Neural progenitor cell (in vitro differentiated cells): ENCODE measurements at regions not wholly inside any gene's neighbourhood (a gene's known extent, or its start where the extent isn't known, plus 50 kb on each side); places are given as distances from the start of the nearest gene placed in this dataset.

ENCODE experiments used
- DNase-seq: peaks from one replicate; pipeline ENCODE4 v3.0.0-alpha.2; 2016; ENCODE audit warnings: low spot score
- H2AFZ ChIP-seq: fragments of 200-600 bp; sonication (generic); replicated peaks from 2 replicates; pipeline ENCODE4 v1.6.1; 2016; ENCODE audit warnings: antibody characterized with exemption
- H3F3A ChIP-seq: fragments of 200-600 bp; sonication (generic); 2 replicates; pipeline ENCODE4 v1.6.1; 2016; ENCODE audit warnings: antibody characterized with exemption, low read depth
- H3K27ac ChIP-seq: fragments of 200-600 bp; sonication (generic); 2 replicates; pipeline ENCODE4 v1.5.1; 2016; ENCODE audit warnings: mild to moderate bottlenecking
- H3K27me3 ChIP-seq: fragments of 200-600 bp; sonication (generic); 2 replicates; pipeline ENCODE4 v1.6.1; 2016; ENCODE audit warnings: mild to moderate bottlenecking, moderate library complexity
- H3K36me3 ChIP-seq: fragments of 200-600 bp; sonication (generic); 2 replicates; pipeline ENCODE4 v1.5.1; 2016
- H3K4me1 ChIP-seq: fragments of 200-600 bp; sonication (generic); 2 replicates; pipeline ENCODE4 v1.6.1; 2016; ENCODE audit warnings: mixed run types
- H3K4me2 ChIP-seq: fragments of 200-600 bp; sonication (generic); 2 replicates; pipeline ENCODE4 v1.6.1; 2016
- H3K4me3 ChIP-seq: fragments of 200-600 bp; sonication (generic); 2 replicates; pipeline ENCODE4 v1.5.1; 2016
- H3K79me2 ChIP-seq: fragments of 200-600 bp; sonication (generic); 2 replicates; pipeline ENCODE4 v1.6.1; 2016; ENCODE audit warnings: low read depth
- H3K9ac ChIP-seq: fragments of 200-600 bp; sonication (generic); 2 replicates; pipeline ENCODE4 v1.6.1; 2016
- H3K9me3 ChIP-seq: fragments of 200-600 bp; sonication (generic); 2 replicates; pipeline ENCODE4 v1.5.1; 2016; ENCODE audit warnings: low read depth
- H4K20me1 ChIP-seq: fragments of 200-600 bp; sonication (generic); 2 replicates; pipeline ENCODE4 v1.6.1; 2016; ENCODE audit warnings: low read depth
- H3K27ac Mint-ChIP-seq: 3 replicates; pipeline ENCODE4 v1.8.0; 2021; ENCODE audit warnings: mixed read lengths
- H3K27me3 Mint-ChIP-seq: 2 replicates; pipeline ENCODE4 v1.8.0; 2022; ENCODE audit warnings: low read depth, mild to moderate bottlenecking, inconsistent platforms, moderate library complexity, mixed read lengths; ENCODE audit not compliant: insufficient read depth
- H3K36me3 Mint-ChIP-seq: 3 replicates; pipeline ENCODE4 v1.8.0; 2021; ENCODE audit warnings: mixed read lengths
- H3K4me1 Mint-ChIP-seq: 3 replicates; pipeline ENCODE4 v1.8.0; 2021; ENCODE audit warnings: mixed read lengths
- H3K4me3 Mint-ChIP-seq: 3 replicates; pipeline ENCODE4 v1.8.0; 2021; ENCODE audit warnings: mild to moderate bottlenecking, moderate library complexity, mixed read lengths
- H3K9me3 Mint-ChIP-seq: 3 replicates; pipeline ENCODE4 v1.8.0; 2020; ENCODE audit warnings: mixed read lengths
- CTCF ChIP-seq: fragments of 200-600 bp; sonication (generic); IDR thresholded peaks from 2 replicates; pipeline ENCODE4 v1.5.1; 2017; ENCODE audit warnings: antibody characterized with exemption, mild to moderate bottlenecking
- EZH2 ChIP-seq: fragments of 200-600 bp; sonication (generic); IDR thresholded peaks from 2 replicates; pipeline ENCODE4 v1.6.1; 2017; ENCODE audit warnings: antibody characterized with exemption, mild to moderate bottlenecking, moderate library complexity
- EZH2phosphoT487 ChIP-seq: fragments of 200-600 bp; sonication (generic); IDR thresholded peaks from 2 replicates; pipeline ENCODE4 v1.6.1; 2017; ENCODE audit warnings: antibody characterized with exemption

- no peaks in the 10 kb centered on the region for H3K79me2 ChIP-seq
- no peaks in the 10 kb centered on the region for H3K36me3 Mint-ChIP-seq
- no peak for DNase-seq
- no peak overlapping the region for H3K4me2 ChIP-seq
- no peaks in the 10 kb centered on the region for H4K20me1 ChIP-seq
- H3K4me1 Mint-ChIP-seq = peaks cover 22% of the 10 kb centered on the region
- H3K27ac ChIP-seq = no peak overlapping the region
- H3K9ac ChIP-seq = no peak overlapping the region
- TF ChIP-seq EZH2 = no peak
- TF ChIP-seq CTCF = no peak
- no peak for TF ChIP-seq EZH2phosphoT487
- no peaks in the 10 kb centered on the region for H3K9me3 ChIP-seq
- H3K4me1 ChIP-seq = peaks cover 6% of the 10 kb centered on the region
- no peak overlapping the region for H3K4me3 Mint-ChIP-seq
- no peak overlapping the region for H2AFZ ChIP-seq
- peaks cover 2% of the 10 kb centered on the region for H3K27me3 Mint-ChIP-seq
- no peak overlapping the region for H3K27ac Mint-ChIP-seq
- no peaks in the 10 kb centered on the region for H3F3A ChIP-seq
- H3K4me3 ChIP-seq = no peak overlapping the region
- no peaks in the 10 kb centered on the region for H3K36me3 ChIP-seq
- no peaks in the 10 kb centered on the region for H3K27me3 ChIP-seq
- peaks cover 4% of the 10 kb centered on the region for H3K9me3 Mint-ChIP-seq
Observed at GRCh38 chr6:125678601-125679000, 70.8 kb upstream of the HEY2 start.

- Mint-ChIP-seq H3K27ac (no peak overlapping the region), H3K27me3 (peaks cover 2% of the 10 kb centered on the region), H3K9me3 (peaks cover 4% of the 10 kb centered on the region), H3K4me1 (peaks cover 22% of the 10 kb centered on the region), H3K4me3 (no peak overlapping the region), H3K36me3 (no peaks in the 10 kb centered on the region)
- Histone ChIP-seq H3K36me3 (no peaks in the 10 kb centered on the region), H3K9ac (no peak overlapping the region), H3K27ac (no peak overlapping the region), H3F3A (no peaks in the 10 kb centered on the region), H3K9me3 (no peaks in the 10 kb centered on the region), H3K4me1 (peaks cover 6% of the 10 kb centered on the region), H3K27me3 (no peaks in the 10 kb centered on the region), H2AFZ (no peak overlapping the region), H4K20me1 (no peaks in the 10 kb centered on the region), H3K4me3 (no peak overlapping the region), H3K4me2 (no peak overlapping the region), H3K79me2 (no peaks in the 10 kb centered on the region)
- DNase-seq = peak; percentile 17
- TF ChIP-seq CTCF (no peak), EZH2phosphoT487 (no peak), EZH2 (no peak)
Observed at GRCh38 chr6:125679128-125679527, 70.3 kb upstream of the HEY2 start.

DNA sequence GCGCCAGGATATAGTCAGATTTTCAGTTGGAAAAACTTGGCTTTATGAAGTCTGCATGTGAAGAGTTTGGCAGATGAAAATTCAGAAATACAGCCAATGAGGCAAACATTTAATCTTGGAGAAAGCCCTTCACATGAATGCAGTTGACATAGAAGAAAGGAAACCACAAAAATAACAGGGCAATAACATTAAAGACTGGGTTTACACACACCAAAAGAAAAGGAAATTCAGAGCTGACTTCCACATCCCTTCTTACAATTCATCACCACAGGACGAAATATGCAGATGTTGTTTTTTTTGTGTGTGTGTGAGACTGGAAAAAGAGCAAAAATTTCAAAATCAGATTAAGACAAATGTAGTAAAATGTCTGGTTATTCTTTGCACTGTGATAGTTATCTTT is 69.8 kb upstream of the HEY2 start:
- no peaks in the 10 kb centered on the region for H3F3A ChIP-seq
- Mint-ChIP-seq H3K4me3 (no peak overlapping the region), H3K27ac (no peak overlapping the region), H3K36me3 (no peaks in the 10 kb centered on the region), H3K4me1 (peaks cover 22% of the 10 kb centered on the region), H3K27me3 (peaks cover 2% of the 10 kb centered on the region), H3K9me3 (peaks cover 4% of the 10 kb centered on the region)
- no peak overlapping the region for H3K27ac ChIP-seq
- no peaks in the 10 kb centered on the region for H3K36me3 ChIP-seq
- no peaks in the 10 kb centered on the region for H3K9me3 ChIP-seq
- H4K20me1 ChIP-seq = no peaks in the 10 kb centered on the region
- no peak overlapping the region for H3K9ac ChIP-seq
- no peak for DNase-seq
- TF ChIP-seq EZH2phosphoT487 = no peak
- TF ChIP-seq CTCF = no peak
- no peak for TF ChIP-seq EZH2
- no peaks in the 10 kb centered on the region for H3K27me3 ChIP-seq
- H3K79me2 ChIP-seq = no peaks in the 10 kb centered on the region
- H3K4me1 ChIP-seq = peaks cover 6% of the 10 kb centered on the region
- H2AFZ ChIP-seq = no peak overlapping the region
- H3K4me2 ChIP-seq = no peak overlapping the region
- no peak overlapping the region for H3K4me3 ChIP-seq

GRCh38 chr6:125682939-125683338 is 66.5 kb upstream of the HEY2 start:
- Histone ChIP-seq H3K27ac (no peak overlapping the region), H3K27me3 (no peaks in the 10 kb centered on the region), H3K9me3 (no peaks in the 10 kb centered on the region), H3K36me3 (no peaks in the 10 kb centered on the region), H3K4me1 (peaks cover 6% of the 10 kb centered on the region), H4K20me1 (no peaks in the 10 kb centered on the region), H3K4me3 (no peak overlapping the region), H3K9ac (no peak overlapping the region), H3K79me2 (no peaks in the 10 kb centered on the region), H3F3A (no peaks in the 10 kb centered on the region), H2AFZ (no peak overlapping the region), H3K4me2 (no peak overlapping the region)
- Mint-ChIP-seq H3K4me3 (no peak overlapping the region), H3K27me3 (peaks cover 2% of the 10 kb centered on the region), H3K36me3 (no peaks in the 10 kb centered on the region), H3K9me3 (peaks cover 16% of the 10 kb centered on the region), H3K27ac (no peak overlapping the region), H3K4me1 (peaks cover 22% of the 10 kb centered on the region)
- no peak for TF ChIP-seq EZH2
- TF ChIP-seq CTCF = no peak
- no peak for TF ChIP-seq EZH2phosphoT487
- DNase-seq = no peak
